SU-DHL-6 (cell line): ENCODE measurements at regions not wholly inside any gene's neighbourhood (a gene's known extent, or its start where the extent isn't known, plus 50 kb on each side); places are given as distances from the start of the nearest gene placed in this dataset.

Experiments used
- H2AFZ ChIP-seq: fragments of 200-600 bp; sonication (generic); 2 replicates; pipeline ENCODE4 v1.6.1; 2014; ENCODE audit warnings: low read depth, mild to moderate bottlenecking, moderate library complexity, mixed read lengths, antibody characterized with exemption, low read length; ENCODE audit not compliant: severe bottlenecking
- H3F3A ChIP-seq: fragments of 200-600 bp; shearing (Covaris generic); 2 replicates; pipeline ENCODE4 v1.6.0; 2016; ENCODE audit warnings: antibody characterized with exemption, mild to moderate bottlenecking; ENCODE audit not compliant: insufficient read depth
- H3K27ac ChIP-seq: fragments of 200-600 bp; sonication (generic); 2 replicates; pipeline ENCODE4 v1.5.1; 2016; ENCODE audit warnings: low read depth, mild to moderate bottlenecking, low read length, moderate library complexity, mixed read lengths
- H3K27me3 ChIP-seq: fragments of 200-600 bp; sonication (generic), shearing (Covaris generic); 2 replicates; pipeline ENCODE4 v1.6.0; 2014; ENCODE audit warnings: mild to moderate bottlenecking, low read length
- H3K36me3 ChIP-seq: fragments of 200-600 bp; sonication (generic); 2 replicates; pipeline ENCODE4 v1.6.1; 2014; ENCODE audit warnings: mild to moderate bottlenecking, low read length, mixed read lengths
- H3K4me2 ChIP-seq: fragments of 300-600, 200-600 bp; shearing (Covaris generic), sonication (generic); 2 replicates; pipeline ENCODE4 v1.6.0; 2014; ENCODE audit warnings: low read length, low read depth, mild to moderate bottlenecking; ENCODE audit not compliant: poor library complexity, severe bottlenecking
- H3K4me3 ChIP-seq: fragments of 200-600 bp; sonication (generic); 2 replicates; pipeline ENCODE4 v1.5.1; 2014; ENCODE audit warnings: antibody characterized with exemption, low read length, mild to moderate bottlenecking, mixed read lengths; ENCODE audit not compliant: insufficient read depth, poor library complexity, severe bottlenecking
- H3K79me2 ChIP-seq: fragments of 200-600 bp; sonication (generic); 2 replicates; pipeline ENCODE4 v1.6.1; 2014; ENCODE audit warnings: mild to moderate bottlenecking, low read length, moderate library complexity; ENCODE audit not compliant: insufficient read depth
- H3K9ac ChIP-seq: fragments of 200-600 bp; sonication (generic); 2 replicates; pipeline ENCODE4 v1.7.0; 2014; ENCODE audit warnings: mild to moderate bottlenecking, low read length
- H3K9me2 ChIP-seq: fragments of 200-600 bp; sonication (generic); replicated peaks from 2 replicates; pipeline ENCODE4 v1.6.1; 2014; ENCODE audit warnings: low read length; ENCODE audit not compliant: insufficient read depth
- H3K9me3 ChIP-seq: fragments of 200-600 bp; sonication (generic); 2 replicates; pipeline ENCODE4 v1.6.1; 2014; ENCODE audit warnings: low read length, mixed read lengths; ENCODE audit not compliant: insufficient read depth
- H4K20me1 ChIP-seq: fragments of 200-600 bp; sonication (generic); 2 replicates; pipeline ENCODE4 v1.6.1; 2014; ENCODE audit warnings: low read depth, mild to moderate bottlenecking, antibody characterized with exemption, low read length, moderate library complexity, mixed read lengths
- CTCF ChIP-seq: fragments of 200-600 bp; sonication (generic); IDR thresholded peaks from one replicate; pipeline ENCODE4 v1.5.1; 2017; ENCODE audit warnings: antibody characterized with exemption, mild to moderate bottlenecking, low read length, moderate library complexity; ENCODE audit not compliant: insufficient read depth, poor library complexity, severe bottlenecking
- EZH2phosphoT487 ChIP-seq: fragments of 200-600 bp; sonication (generic), shearing (Covaris generic); conservative IDR thresholded peaks from 2 replicates; pipeline ENCODE4 v1.6.1; 2018; ENCODE audit warnings: mild to moderate bottlenecking, antibody characterized with exemption, low read length, moderate library complexity, mixed read lengths

GRCh38 chr1:221827307-221827642 lies 85.4 kb upstream of the DUSP10 start:
- Histone ChIP-seq H3K4me2 (no peak overlapping the region), H3K9ac (no peak overlapping the region), H3K4me3 (no peak overlapping the region), H3K79me2 (no peaks in the 10 kb centered on the region), H3K27me3 (no peaks in the 10 kb centered on the region), H3K36me3 (no peaks in the 10 kb centered on the region), H3K9me3 (no peaks in the 10 kb centered on the region), H2AFZ (no peak overlapping the region), H3K9me2 (no peaks in the 10 kb centered on the region), H4K20me1 (no peaks in the 10 kb centered on the region), H3F3A (no peaks in the 10 kb centered on the region), H3K27ac (no peak overlapping the region)
- TF ChIP-seq CTCF (no peak), EZH2phosphoT487 (no peak)

- Histone ChIP-seq H4K20me1 (no peaks in the 10 kb centered on the region), H3K27ac (no peak overlapping the region), H3K79me2 (no peaks in the 10 kb centered on the region), H3K27me3 (no peaks in the 10 kb centered on the region), H3F3A (no peaks in the 10 kb centered on the region), H3K36me3 (no peaks in the 10 kb centered on the region), H3K4me3 (no peak overlapping the region), H3K9me3 (no peaks in the 10 kb centered on the region), H3K4me2 (no peak overlapping the region), H3K9ac (no peak overlapping the region), H2AFZ (no peak overlapping the region), H3K9me2 (no peaks in the 10 kb centered on the region)
- no peak for TF ChIP-seq EZH2phosphoT487
- no peak for TF ChIP-seq CTCF
Observed at GRCh38 chr1:221824909-221825308, 83.0 kb upstream of the DUSP10 start.

GRCh38 chr1:221824025-221824424 lies 82.1 kb upstream of the DUSP10 start:
- no peak for TF ChIP-seq EZH2phosphoT487
- no peak for TF ChIP-seq CTCF
- no peaks in the 10 kb centered on the region for H4K20me1 ChIP-seq
- no peak overlapping the region for H3K4me3 ChIP-seq
- H3K4me2 ChIP-seq, result no peak overlapping the region
- H3K79me2 ChIP-seq, result no peaks in the 10 kb centered on the region
- H3F3A ChIP-seq, result no peaks in the 10 kb centered on the region
- H3K9me2 ChIP-seq, result no peaks in the 10 kb centered on the region
- no peak overlapping the region for H2AFZ ChIP-seq
- H3K27me3 ChIP-seq, result no peaks in the 10 kb centered on the region
- no peaks in the 10 kb centered on the region for H3K36me3 ChIP-seq
- H3K27ac ChIP-seq, result no peak overlapping the region
- H3K9me3 ChIP-seq, result no peaks in the 10 kb centered on the region
- H3K9ac ChIP-seq, result no peak overlapping the region

- Histone ChIP-seq H3K9ac (no peak overlapping the region), H3K9me2 (no peaks in the 10 kb centered on the region), H3K27ac (no peak overlapping the region), H3K4me3 (no peak overlapping the region), H3F3A (no peaks in the 10 kb centered on the region), H2AFZ (no peak overlapping the region), H3K36me3 (no peaks in the 10 kb centered on the region), H3K79me2 (no peaks in the 10 kb centered on the region), H3K4me2 (no peak overlapping the region), H4K20me1 (no peaks in the 10 kb centered on the region), H3K27me3 (no peaks in the 10 kb centered on the region), H3K9me3 (no peaks in the 10 kb centered on the region)
- TF ChIP-seq CTCF (no peak), EZH2phosphoT487 (no peak)
Observed at GRCh38 chr1:221823561-221823960, 81.7 kb upstream of the DUSP10 start.
